T-helper 17 cell (primary cell): ENCODE measurements at regions not wholly inside any gene's neighbourhood (a gene's known extent, or its start where the extent isn't known, plus 50 kb on each side); places are given as distances from the start of the nearest gene placed in this dataset.
"Not testable (repeated sequence)": the region's sequence is repeated elsewhere in the genome, so short reads cannot be mapped to it uniquely, and the experiment has no call there.

Source experiments
- ATAC-seq: fragments of 150-1000 bp; cut with Tn5 transposase; 2 replicates; pipeline ENCODE4 v1.10.0; 2021; ENCODE audit warnings: mild to moderate bottlenecking, moderate library complexity
- DNase-seq, 3 donors: peaks; one replicate each; pipeline versions ENCODE4 v3.0.0 to v3.0.0-alpha.2; 2020 to 2021
- H3K9me3 ChIP-seq: one replicate; pipeline ENCODE4 v1.7.0; 2013; ENCODE audit warnings: low read length, mild to moderate bottlenecking; ENCODE audit not compliant: control insufficient read depth, poor library complexity, severe bottlenecking
- H3K27ac Mint-ChIP-seq: one replicate; pipeline ENCODE4 v1.8.0; 2022; ENCODE audit warnings: mild to moderate bottlenecking, moderate library complexity, mixed read lengths
- H3K27me3 Mint-ChIP-seq: one replicate; pipeline ENCODE4 v1.8.0; 2022; ENCODE audit warnings: mixed read lengths
- H3K36me3 Mint-ChIP-seq: one replicate; pipeline ENCODE4 v1.8.0; 2022; ENCODE audit warnings: low read depth, mixed read lengths
- H3K4me1 Mint-ChIP-seq: one replicate; pipeline ENCODE4 v1.8.0; 2022; ENCODE audit warnings: mild to moderate bottlenecking, mixed read lengths
- H3K4me3 Mint-ChIP-seq: one replicate; pipeline ENCODE4 v1.8.0; 2022; ENCODE audit warnings: mild to moderate bottlenecking, moderate library complexity, mixed read lengths

DNA sequence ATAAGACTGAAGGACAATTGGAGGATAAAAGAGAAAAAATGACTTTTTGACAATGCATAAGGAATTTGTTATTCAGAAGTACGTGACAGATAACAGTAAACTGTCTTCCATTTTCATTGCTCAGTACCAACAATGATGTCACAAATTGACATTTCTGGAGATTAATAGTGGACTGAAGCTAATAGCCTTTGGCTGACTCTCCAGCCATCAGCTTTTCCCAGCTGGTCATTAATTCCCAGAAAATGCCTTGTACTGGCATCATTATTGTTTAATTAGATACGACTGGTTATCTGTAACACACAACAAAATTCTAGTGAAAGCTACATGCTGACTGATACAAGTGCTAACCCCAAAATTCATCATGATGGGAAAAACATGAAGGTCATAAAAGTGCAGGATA, 147.9 kb upstream of the FGF13 start:
- H3K4me3 Mint-ChIP-seq: no peak overlapping the region
- H3K36me3 Mint-ChIP-seq: no peaks in the 10 kb centered on the region
- no peaks in the 10 kb centered on the region for H3K4me1 Mint-ChIP-seq
- ATAC-seq (no peak), DNase-seq (no peak)
- H3K27me3 Mint-ChIP-seq: no peaks in the 10 kb centered on the region
- H3K9me3 ChIP-seq: no peaks in the 10 kb centered on the region
- no peak overlapping the region for H3K27ac Mint-ChIP-seq

DNA sequence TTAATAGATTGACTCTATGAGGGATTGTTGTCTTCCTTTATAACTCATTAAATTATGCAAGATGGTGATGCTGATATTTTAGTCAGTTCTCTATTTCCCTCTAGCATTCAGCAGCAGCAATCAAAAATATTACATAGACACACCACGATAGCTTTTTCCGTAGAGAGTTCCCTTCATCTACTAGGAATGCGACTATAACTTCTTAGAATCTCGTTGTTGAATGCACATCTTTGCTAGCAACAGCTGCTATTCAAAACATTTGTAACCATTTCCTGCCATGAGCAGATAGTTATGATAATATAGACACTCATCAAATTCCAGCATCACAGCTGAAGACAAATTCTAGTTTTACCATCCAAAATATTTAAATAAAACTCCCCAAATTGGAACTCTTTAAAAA, 147.4 kb upstream of the FGF13 start:
- H3K9me3 ChIP-seq: no peaks in the 10 kb centered on the region
- Mint-ChIP-seq H3K4me3 (no peak overlapping the region), H3K27me3 (no peaks in the 10 kb centered on the region), H3K4me1 (no peaks in the 10 kb centered on the region), H3K27ac (no peak overlapping the region), H3K36me3 (no peaks in the 10 kb centered on the region)
- DNase-seq (no peak), ATAC-seq (no peak)

DNA sequence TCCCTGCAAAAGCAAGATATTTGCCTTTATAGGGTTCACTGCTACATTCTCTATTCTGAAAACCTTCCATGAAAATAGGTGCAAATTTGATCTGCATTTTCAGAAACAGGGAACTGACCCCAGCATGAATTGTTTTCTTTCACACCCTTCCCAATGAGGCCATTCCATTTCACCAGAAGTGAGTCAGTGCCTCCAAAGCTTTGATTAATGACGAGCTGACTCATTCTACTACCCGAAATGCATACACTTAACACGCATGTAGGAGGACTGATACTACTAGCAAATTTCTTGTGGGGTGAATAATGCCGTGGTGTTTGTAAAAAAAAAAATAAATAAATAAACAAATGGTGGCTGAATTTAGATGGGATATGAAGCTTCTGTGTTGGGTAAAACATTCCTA, 146.9 kb upstream of the FGF13 start:
- DNase-seq (no peak), ATAC-seq (no peak)
- Mint-ChIP-seq H3K27me3 (no peaks in the 10 kb centered on the region), H3K36me3 (no peaks in the 10 kb centered on the region), H3K27ac (no peak overlapping the region), H3K4me1 (no peaks in the 10 kb centered on the region), H3K4me3 (no peak overlapping the region)
- H3K9me3 ChIP-seq: no peaks in the 10 kb centered on the region

DNA sequence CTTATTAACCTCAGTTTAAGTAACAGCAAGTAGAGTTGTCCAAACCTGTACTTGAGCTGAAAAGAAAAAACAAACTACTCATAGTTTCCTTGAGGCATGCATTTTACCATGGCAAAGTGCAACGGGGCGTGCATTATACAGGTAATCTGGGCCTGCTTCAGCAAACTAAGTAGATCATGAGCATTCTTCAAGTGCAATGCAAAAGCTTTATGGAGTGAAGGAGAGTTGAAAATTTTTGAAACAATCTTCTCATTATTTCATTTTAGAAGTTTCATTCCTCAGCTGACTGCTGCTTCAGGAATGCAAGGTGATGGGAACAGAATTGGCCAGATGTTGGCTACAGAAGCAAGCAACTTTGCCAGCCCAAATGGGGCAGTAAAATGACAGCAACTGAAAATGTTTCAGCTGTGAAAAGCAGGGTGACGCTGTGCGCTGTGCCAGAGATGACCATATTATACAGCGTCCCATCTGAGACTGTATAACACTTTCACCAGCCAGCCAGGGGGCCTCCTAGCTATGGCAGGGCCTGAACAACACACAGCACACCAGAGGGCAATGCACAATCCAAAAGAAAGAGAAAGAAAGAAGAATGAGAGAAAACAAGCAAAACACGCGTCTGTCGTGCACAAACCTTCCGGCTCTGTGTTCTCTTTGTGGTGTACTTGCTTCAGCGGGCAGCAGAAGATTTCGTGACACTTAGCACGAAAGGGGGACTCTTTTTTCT, 145.5 kb upstream of the FGF13 start:
- ATAC-seq (no peak), DNase-seq (no peak)
- no peaks in the 10 kb centered on the region for H3K4me1 Mint-ChIP-seq
- H3K27me3 Mint-ChIP-seq: no peaks in the 10 kb centered on the region
- H3K4me3 Mint-ChIP-seq: no peak overlapping the region
- H3K9me3 ChIP-seq: no peaks in the 10 kb centered on the region
- H3K36me3 Mint-ChIP-seq: no peaks in the 10 kb centered on the region
- H3K27ac Mint-ChIP-seq: no peak overlapping the region

DNA sequence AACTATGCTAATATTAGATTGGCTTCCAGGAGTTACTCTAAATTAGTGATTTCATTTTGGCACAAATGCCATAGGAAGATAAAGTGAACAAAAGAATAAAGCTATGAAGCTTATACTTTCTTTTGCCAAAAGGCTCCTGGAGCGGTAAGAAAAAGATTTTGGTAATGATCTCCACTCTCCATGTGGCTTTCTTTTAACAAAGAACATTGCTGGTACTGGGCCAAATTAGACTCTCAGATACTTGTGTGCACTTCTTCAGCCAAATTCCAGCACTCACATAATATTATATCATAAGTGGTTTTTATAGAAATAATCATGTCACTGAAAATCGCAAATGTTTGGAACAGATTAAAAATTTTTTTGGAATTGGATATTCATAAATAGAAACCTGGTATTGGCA, 142.4 kb upstream of the FGF13 start:
- H3K27me3 Mint-ChIP-seq: no peaks in the 10 kb centered on the region
- H3K27ac Mint-ChIP-seq: no peak overlapping the region
- H3K4me3 Mint-ChIP-seq: no peak overlapping the region
- no peaks in the 10 kb centered on the region for H3K4me1 Mint-ChIP-seq
- no peaks in the 10 kb centered on the region for H3K9me3 ChIP-seq
- DNase-seq: no peak
- H3K36me3 Mint-ChIP-seq: no peaks in the 10 kb centered on the region
- ATAC-seq: no peak

DNA sequence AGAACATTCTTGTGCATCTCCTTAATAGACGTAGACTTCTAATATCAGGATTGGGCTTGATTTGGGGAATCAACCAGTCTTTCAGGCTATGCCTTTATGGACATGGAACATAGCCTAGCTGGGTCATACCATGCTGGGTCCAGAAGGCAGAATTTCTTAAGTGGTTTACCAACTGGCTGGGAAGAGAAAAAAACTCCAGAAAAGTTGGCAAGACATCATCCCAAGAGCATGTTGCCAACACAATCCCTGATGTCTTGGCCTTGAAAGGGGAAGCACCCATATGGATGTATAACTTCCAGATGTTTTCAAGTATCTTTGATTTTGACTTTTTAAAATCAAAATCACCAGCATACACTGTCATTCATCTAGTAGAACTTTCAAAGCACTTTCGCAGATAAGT, 138.0 kb upstream of the FGF13 start:
- no peaks in the 10 kb centered on the region for H3K9me3 ChIP-seq
- no peak overlapping the region for H3K4me3 Mint-ChIP-seq
- no peaks in the 10 kb centered on the region for H3K4me1 Mint-ChIP-seq
- H3K36me3 Mint-ChIP-seq: no peaks in the 10 kb centered on the region
- no peaks in the 10 kb centered on the region for H3K27me3 Mint-ChIP-seq
- H3K27ac Mint-ChIP-seq: no peak overlapping the region
- DNase-seq: no peak
- ATAC-seq: no peak

DNA sequence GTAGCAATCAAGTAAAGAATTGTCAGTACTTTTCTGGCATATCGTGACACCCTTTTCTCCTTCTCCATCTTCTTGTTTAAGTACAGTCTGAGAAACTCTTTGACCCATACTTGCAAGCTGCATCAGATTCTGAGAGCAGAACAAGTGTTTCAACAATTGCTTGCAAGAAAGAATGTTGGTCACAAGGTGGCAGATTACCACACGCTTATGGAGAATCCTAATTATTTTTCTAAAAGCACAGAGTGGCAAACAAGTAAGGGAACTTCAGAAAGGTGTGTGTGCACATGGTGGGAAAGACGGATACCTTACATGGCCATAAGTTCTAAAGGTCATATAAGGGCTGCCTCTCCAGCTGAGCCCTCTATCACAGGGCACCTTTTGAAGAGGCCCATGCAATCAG, 136.4 kb upstream of the FGF13 start:
- no peaks in the 10 kb centered on the region for H3K9me3 ChIP-seq
- no peaks in the 10 kb centered on the region for H3K27me3 Mint-ChIP-seq
- no peaks in the 10 kb centered on the region for H3K4me1 Mint-ChIP-seq
- H3K36me3 Mint-ChIP-seq: no peaks in the 10 kb centered on the region
- no peak for ATAC-seq
- no peak overlapping the region for H3K27ac Mint-ChIP-seq
- DNase-seq: no peak
- H3K4me3 Mint-ChIP-seq: no peak overlapping the region

DNA sequence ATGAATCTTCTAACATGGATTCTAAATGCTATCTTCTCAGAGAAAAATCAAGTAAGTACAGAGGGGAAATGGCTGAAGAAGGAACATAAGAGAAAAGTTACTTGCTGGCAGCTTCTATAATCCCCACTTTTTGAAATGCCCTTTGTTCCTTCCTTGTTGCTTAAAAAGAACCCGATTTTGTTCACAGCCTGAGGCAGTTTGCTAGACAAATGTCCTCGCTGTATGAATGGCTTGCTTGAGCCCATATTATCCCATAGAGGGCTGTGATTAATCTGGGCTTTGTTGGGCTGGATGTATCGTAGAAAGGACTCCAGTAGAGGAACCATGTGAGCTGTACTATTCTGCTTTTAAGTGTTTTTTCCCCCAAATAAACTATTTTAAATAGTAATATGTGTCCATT, 134.3 kb upstream of the FGF13 start:
- no peaks in the 10 kb centered on the region for H3K4me1 Mint-ChIP-seq
- ATAC-seq (no peak), DNase-seq (no peak)
- H3K27me3 Mint-ChIP-seq: no peaks in the 10 kb centered on the region
- H3K9me3 ChIP-seq: no peaks in the 10 kb centered on the region
- H3K4me3 Mint-ChIP-seq: no peak overlapping the region
- no peak overlapping the region for H3K27ac Mint-ChIP-seq
- no peaks in the 10 kb centered on the region for H3K36me3 Mint-ChIP-seq

DNA sequence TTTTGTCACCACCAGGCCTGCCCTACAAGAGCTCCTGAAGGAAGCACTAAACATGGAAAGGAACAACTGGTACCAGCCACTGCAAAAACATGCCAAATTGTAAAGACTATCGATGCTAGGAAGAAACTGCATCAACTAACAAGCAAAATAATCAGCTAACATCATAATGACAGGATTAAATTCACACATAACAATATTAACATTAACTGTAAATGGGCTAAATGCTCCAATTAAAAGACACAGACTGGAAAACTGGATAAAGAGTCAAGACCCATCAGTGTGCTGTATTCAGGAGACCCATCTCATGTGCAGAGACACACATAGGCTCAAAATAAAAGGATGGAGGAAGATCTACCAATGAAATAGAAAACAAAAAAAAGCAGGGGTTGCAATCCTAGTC, 95.9 kb upstream of the FGF13 start:
- ATAC-seq, DNase-seq, H3K4me3 Mint-ChIP-seq, H3K27ac Mint-ChIP-seq, H3K9me3 ChIP-seq, H3K27me3 Mint-ChIP-seq, H3K4me1 Mint-ChIP-seq, H3K36me3 Mint-ChIP-seq: not testable (repeated sequence)

DNA sequence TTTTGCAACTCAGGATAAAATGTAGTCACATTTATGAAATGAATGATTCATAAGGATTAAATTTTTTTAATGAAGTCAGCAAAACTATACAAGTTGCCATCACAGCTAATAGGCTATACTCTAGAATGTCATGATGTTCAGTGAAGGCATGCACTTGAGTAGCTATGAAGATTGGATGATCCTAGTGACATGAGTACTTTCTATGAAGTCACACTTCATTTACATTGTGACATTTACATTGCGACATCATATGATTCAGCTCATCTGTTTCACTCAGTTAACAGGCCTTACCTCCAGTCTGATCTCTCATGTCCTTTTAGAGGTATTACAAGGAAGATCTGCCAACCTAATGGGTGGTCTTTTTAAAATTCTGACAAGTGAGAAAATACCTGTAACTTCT, 82.7 kb upstream of the FGF13 start:
- DNase-seq: no peak
- H3K4me3 Mint-ChIP-seq: no peak overlapping the region
- no peaks in the 10 kb centered on the region for H3K4me1 Mint-ChIP-seq
- ATAC-seq: no peak
- H3K27ac Mint-ChIP-seq: no peak overlapping the region
- no peaks in the 10 kb centered on the region for H3K27me3 Mint-ChIP-seq
- H3K36me3 Mint-ChIP-seq: no peaks in the 10 kb centered on the region
- no peaks in the 10 kb centered on the region for H3K9me3 ChIP-seq

DNA sequence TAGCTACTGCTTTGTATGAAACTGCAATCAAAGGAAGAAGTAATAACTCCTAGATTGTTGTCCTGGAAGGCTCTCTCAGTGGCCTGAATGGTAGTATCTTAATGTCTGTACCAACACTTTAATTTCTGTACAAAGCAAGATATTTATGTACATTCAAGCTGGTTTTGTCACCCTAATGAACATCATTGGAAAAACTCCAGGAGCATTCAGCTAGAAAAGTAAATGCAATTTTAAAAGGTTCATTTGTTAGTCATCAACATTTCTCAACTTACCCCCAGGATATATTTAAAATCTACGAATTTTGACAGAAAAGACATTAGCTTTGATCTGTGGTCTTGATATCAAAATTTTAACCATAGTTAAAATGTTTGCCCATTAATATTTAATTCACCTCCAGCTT, 80.0 kb upstream of the FGF13 start:
- no peaks in the 10 kb centered on the region for H3K9me3 ChIP-seq
- no peaks in the 10 kb centered on the region for H3K4me1 Mint-ChIP-seq
- no peak overlapping the region for H3K27ac Mint-ChIP-seq
- no peak for ATAC-seq
- DNase-seq: no peak
- no peaks in the 10 kb centered on the region for H3K36me3 Mint-ChIP-seq
- no peaks in the 10 kb centered on the region for H3K27me3 Mint-ChIP-seq
- H3K4me3 Mint-ChIP-seq: no peak overlapping the region

DNA sequence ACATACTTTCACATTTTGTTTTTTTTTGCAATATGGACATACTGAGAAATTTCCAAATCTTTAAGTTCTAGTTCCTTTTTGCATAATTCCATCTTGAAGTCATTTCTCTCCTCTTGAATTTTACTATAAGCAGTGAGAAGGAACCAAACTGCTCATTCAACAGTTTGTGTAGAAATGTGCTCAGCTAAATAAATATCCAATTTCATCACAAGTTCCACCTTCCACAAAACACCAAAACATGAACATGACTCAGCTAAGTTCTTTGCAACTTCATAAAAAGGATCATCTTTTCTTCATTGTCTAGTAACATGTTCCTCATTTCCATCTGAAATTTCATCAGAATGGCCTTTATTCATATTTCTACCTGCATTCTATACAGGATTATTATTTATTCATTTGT, 77.3 kb upstream of the FGF13 start:
- H3K36me3 Mint-ChIP-seq: no peaks in the 10 kb centered on the region
- no peaks in the 10 kb centered on the region for H3K4me1 Mint-ChIP-seq
- ATAC-seq: no peak
- no peak overlapping the region for H3K27ac Mint-ChIP-seq
- DNase-seq: no peak
- no peak overlapping the region for H3K4me3 Mint-ChIP-seq
- H3K9me3 ChIP-seq: no peaks in the 10 kb centered on the region
- no peaks in the 10 kb centered on the region for H3K27me3 Mint-ChIP-seq

DNA sequence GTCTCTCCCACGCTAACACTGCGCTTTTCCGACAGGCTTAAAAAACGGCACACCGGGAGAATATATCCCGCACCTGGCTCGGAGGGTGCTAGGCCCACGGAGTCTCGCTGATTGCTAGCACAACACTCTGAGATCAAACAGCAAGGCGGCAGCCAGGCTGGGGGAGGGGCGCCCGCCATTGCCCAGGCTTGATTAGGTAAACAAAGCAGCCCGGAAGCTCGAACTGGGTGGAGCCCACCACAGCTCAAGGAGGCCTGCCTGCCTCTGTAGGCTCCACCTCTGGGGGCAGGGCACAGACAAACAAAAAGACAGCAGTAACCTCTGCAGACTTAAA, 67.0 kb upstream of the FGF13 start:
- H3K4me3 Mint-ChIP-seq, H3K36me3 Mint-ChIP-seq, H3K27me3 Mint-ChIP-seq, H3K9me3 ChIP-seq, H3K4me1 Mint-ChIP-seq, ATAC-seq, H3K27ac Mint-ChIP-seq, DNase-seq: not testable (repeated sequence)

DNA sequence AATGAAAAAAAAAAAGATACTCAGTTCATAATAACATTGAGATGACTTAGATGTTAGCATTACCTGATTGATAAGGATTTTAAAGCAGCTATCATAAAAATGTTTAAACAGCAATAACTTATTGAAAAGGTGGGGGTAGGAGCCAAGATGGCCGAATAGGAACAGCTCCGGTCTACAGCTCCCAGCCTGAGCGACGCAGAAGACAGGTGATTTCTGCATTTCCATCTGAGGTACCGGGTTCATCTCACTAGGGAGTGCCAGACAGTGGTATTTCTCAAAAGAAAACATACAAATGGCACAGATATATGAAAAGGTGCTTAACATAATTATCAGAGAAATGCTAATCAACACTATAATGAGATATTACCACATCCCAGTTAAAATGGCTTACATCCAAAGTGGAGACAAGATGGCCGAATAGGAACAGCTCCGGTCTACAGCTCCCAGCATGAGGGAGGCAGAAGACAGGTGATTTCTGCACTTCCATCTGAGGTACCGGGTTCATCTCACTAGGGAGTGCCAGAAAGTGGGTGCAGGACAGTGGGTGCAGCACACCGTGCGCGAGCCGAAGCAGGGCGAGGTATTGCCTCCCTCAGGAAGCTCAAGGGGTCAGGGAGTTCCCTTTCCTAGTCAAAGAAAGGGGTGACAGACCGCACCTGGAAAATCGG, 66.5 kb upstream of the FGF13 start:
- ATAC-seq, H3K9me3 ChIP-seq, H3K4me3 Mint-ChIP-seq, H3K27me3 Mint-ChIP-seq, H3K4me1 Mint-ChIP-seq, DNase-seq, H3K36me3 Mint-ChIP-seq, H3K27ac Mint-ChIP-seq: not testable (repeated sequence)
